ENCODE measurements at regions not wholly inside any gene's neighbourhood (a gene's known extent, or its start where the extent isn't known, plus 50 kb on each side); places are given as distances from the start of the nearest gene placed in this dataset.

DNA sequence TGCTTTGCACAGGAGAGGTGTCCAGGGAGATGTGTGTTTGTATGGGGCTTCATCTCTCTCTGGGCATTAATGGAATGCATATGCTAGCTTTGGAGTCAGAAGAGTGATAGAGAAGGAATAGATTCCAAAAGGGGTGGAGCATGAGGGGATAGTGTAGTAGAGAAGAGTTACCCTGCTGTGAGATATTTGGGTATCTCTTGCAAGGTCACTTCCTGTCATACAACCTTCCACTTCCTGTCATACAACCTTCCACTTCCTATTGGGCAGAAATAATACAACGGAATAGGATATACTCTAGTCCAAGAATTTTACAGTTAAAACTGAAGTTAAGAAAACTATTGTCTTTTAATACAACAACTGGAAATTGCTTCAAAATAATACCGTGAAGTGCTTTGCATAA is 351.8 kb upstream of the FMN2 start:
- TF ChIP-seq, protein P1, sequence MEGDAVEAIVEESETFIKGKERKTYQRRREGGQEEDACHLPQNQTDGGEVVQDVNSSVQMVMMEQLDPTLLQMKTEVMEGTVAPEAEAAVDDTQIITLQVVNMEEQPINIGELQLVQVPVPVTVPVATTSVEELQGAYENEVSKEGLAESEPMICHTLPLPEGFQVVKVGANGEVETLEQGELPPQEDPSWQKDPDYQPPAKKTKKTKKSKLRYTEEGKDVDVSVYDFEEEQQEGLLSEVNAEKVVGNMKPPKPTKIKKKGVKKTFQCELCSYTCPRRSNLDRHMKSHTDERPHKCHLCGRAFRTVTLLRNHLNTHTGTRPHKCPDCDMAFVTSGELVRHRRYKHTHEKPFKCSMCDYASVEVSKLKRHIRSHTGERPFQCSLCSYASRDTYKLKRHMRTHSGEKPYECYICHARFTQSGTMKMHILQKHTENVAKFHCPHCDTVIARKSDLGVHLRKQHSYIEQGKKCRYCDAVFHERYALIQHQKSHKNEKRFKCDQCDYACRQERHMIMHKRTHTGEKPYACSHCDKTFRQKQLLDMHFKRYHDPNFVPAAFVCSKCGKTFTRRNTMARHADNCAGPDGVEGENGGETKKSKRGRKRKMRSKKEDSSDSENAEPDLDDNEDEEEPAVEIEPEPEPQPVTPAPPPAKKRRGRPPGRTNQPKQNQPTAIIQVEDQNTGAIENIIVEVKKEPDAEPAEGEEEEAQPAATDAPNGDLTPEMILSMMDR (IDR thresholded peaks at IDR 0.05) = no peak
- TF ChIP-seq POLR2A (IDR thresholded peaks at IDR 0.05) = no peak

Measured in vagina (tissue), 2 donors.